Amniotic stem cell (primary cell): ENCODE measurements at regions not wholly inside any gene's neighbourhood (a gene's known extent, or its start where the extent isn't known, plus 50 kb on each side); places are given as distances from the start of the nearest gene placed in this dataset.
A peak's percentile ranks its signal among the peaks of the same experiment; 100 is the strongest.

Experiments used
- DNase-seq: peaks from one replicate; lab custom pipeline; 2025; lab: John Stamatoyannopoulos, UW

- DNase-seq: peak; percentile 15
Measured at GRCh38 chr3:148309390-148310035, 388.2 kb upstream of the AGTR1 start.

GRCh38 chr3:148315756-148316155 lies 381.9 kb upstream of the AGTR1 start:
- no peak for DNase-seq

GRCh38 chr3:148318240-148318639 lies 379.5 kb upstream of the AGTR1 start:
- DNase-seq: no peak

GRCh38 chr3:148319161-148319915 lies 378.4 kb upstream of the AGTR1 start:
- peak; percentile 22 for DNase-seq

- no peak for DNase-seq
Measured at GRCh38 chr3:148319960-148320359, 377.7 kb upstream of the AGTR1 start.

- DNase-seq: no peak
Measured at GRCh38 chr3:148329481-148330235, 368.0 kb upstream of the AGTR1 start.

- no peak for DNase-seq
Measured at GRCh38 chr3:148330542-148330941, 367.2 kb upstream of the AGTR1 start.

- DNase-seq: no peak
Measured at GRCh38 chr3:148331081-148331846, 366.4 kb upstream of the AGTR1 start.

- no peak for DNase-seq
Measured at GRCh38 chr3:148332509-148332908, 365.2 kb upstream of the AGTR1 start.

- DNase-seq: no peak
Measured at GRCh38 chr3:148333091-148333490, 364.6 kb upstream of the AGTR1 start.

GRCh38 chr3:148335612-148336011 lies 362.1 kb upstream of the AGTR1 start:
- DNase-seq: no peak

- no peak for DNase-seq
Measured at GRCh38 chr3:148343416-148343815, 354.3 kb upstream of the AGTR1 start.

GRCh38 chr3:148344521-148344920 lies 353.2 kb upstream of the AGTR1 start:
- DNase-seq: no peak

- DNase-seq: peak; percentile 5
Measured at GRCh38 chr3:148360051-148360450, 337.7 kb upstream of the AGTR1 start.

- DNase-seq: no peak
Measured at GRCh38 chr3:148366743-148367410, 330.8 kb upstream of the AGTR1 start.

GRCh38 chr3:148367756-148368155 lies 329.9 kb upstream of the AGTR1 start:
- DNase-seq: no peak

GRCh38 chr3:148369381-148369780 lies 328.3 kb upstream of the AGTR1 start:
- no peak for DNase-seq

GRCh38 chr3:148372206-148372875 lies 325.4 kb upstream of the AGTR1 start:
- no peak for DNase-seq

GRCh38 chr3:148373961-148374360 lies 323.7 kb upstream of the AGTR1 start:
- no peak for DNase-seq

GRCh38 chr3:148379763-148380382 lies 317.8 kb upstream of the AGTR1 start:
- DNase-seq: peak; percentile 29

- no peak for DNase-seq
Measured at GRCh38 chr3:148381051-148381450, 316.7 kb upstream of the AGTR1 start.
